ENCODE measurements at regions not wholly inside any gene's neighbourhood (a gene's known extent, or its start where the extent isn't known, plus 50 kb on each side); places are given as distances from the start of the nearest gene placed in this dataset.

DNA sequence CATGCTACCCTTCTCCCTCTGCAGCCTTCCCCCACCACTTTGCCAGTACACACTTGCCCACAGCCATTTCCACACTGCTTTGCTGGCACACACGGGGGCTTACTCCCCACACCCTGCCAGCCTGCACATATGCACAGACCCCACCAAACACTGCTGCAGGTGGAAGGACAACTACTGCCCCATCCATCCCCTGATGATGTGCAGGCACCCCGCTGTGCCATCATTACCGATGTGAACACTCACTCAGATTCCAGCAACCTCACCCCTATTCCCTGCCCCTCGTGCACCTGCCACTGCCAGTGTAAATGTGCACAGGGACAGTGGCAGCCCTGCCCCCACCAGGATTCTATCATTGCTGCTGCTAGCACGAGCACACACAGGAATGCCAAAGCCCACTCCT lies 1400.8 kb upstream of the DDX18 start:
- TF ChIP-seq, protein P1, sequence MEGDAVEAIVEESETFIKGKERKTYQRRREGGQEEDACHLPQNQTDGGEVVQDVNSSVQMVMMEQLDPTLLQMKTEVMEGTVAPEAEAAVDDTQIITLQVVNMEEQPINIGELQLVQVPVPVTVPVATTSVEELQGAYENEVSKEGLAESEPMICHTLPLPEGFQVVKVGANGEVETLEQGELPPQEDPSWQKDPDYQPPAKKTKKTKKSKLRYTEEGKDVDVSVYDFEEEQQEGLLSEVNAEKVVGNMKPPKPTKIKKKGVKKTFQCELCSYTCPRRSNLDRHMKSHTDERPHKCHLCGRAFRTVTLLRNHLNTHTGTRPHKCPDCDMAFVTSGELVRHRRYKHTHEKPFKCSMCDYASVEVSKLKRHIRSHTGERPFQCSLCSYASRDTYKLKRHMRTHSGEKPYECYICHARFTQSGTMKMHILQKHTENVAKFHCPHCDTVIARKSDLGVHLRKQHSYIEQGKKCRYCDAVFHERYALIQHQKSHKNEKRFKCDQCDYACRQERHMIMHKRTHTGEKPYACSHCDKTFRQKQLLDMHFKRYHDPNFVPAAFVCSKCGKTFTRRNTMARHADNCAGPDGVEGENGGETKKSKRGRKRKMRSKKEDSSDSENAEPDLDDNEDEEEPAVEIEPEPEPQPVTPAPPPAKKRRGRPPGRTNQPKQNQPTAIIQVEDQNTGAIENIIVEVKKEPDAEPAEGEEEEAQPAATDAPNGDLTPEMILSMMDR (IDR thresholded peaks at IDR 0.05; ENCODE audit: control extremely low read depth, extremely low read depth, low read depth, missing control alignments) = no peak
- POLR2A ChIA-PET = no interaction called here
- CTCF ChIA-PET = no interaction called here
- no peak for DNase-seq (ENCODE audit: extremely low spot score)

- ChIA-PET CTCF (no interaction called here), POLR2A (no interaction called here)
These were observed 1397.6 kb upstream of the DDX18 start for GRCh38 chr2:116416731-116417377.

GRCh38 chr2:116435648-116436047 lies 1378.8 kb upstream of the DDX18 start:
- DNase-seq (ENCODE audit: extremely low spot score) = no peak
- TF ChIP-seq, protein P1 (IDR thresholded peaks at IDR 0.05; ENCODE audit: control extremely low read depth, extremely low read depth, low read depth, missing control alignments) = no peak
- CTCF ChIA-PET = no interaction called here
- POLR2A ChIA-PET = no interaction called here

More at GRCh38 chr2:116416731-116417377, 1397.6 kb upstream of the DDX18 start:
- no peak for DNase-seq (ENCODE audit: extremely low spot score)
- TF ChIP-seq, protein P1 (IDR thresholded peaks at IDR 0.05; ENCODE audit: control extremely low read depth, extremely low read depth, low read depth, missing control alignments) = no peak

DNA sequence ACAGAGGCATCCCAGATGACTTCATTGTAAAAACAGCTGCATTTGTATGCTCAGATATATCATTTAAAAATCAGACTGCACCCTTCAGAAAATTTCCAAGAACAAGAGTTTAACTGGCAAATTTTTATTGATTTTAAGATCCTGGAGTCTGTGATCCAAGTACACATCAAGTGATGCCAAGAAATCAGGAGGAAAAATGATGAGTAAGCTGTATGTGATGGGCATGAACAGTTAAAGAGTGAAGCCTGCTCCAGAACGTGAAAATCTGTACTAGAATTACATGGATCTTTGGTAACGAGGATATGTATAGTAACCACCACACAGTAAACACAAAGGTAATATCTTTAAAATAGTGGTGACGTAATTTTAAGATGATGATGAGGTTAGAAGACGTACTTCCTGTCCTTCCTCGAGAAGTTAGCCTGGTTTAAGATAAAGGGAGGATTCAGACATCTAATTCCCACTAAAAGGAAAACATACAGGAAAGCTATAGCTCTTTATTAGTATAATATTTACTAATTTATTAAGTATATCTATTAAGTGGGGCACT lies 1374.3 kb upstream of the DDX18 start:
- ChIA-PET CTCF (no interaction called here), POLR2A (no interaction called here)
- DNase-seq (ENCODE audit: extremely low spot score) = no peak
- TF ChIP-seq, protein P1 (IDR thresholded peaks at IDR 0.05; ENCODE audit: control extremely low read depth, extremely low read depth, low read depth, missing control alignments) = no peak

DNA sequence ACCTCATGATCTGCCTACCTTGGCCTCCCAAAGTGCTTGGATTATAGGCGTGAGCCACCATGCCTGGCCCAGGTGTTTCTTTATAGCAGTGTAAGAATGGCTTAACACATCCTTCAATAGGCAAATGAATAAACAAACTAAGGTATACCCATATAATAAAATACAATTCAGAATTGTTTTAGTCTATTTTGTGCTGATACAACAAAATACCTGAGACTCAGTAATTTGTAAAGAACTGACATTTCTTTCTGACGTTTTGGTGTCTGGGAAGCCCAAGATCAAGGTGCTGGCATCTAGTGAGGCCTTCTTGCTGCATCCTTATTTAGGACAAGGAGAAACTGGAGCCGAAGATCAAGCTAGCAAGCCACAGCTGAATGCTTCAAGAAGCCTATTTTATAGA lies 1372.1 kb upstream of the DDX18 start:
- no peak for DNase-seq (ENCODE audit: extremely low spot score)
- POLR2A ChIA-PET = no interaction called here
- CTCF ChIA-PET = no interaction called here
- TF ChIP-seq, protein P1 (IDR thresholded peaks at IDR 0.05; ENCODE audit: control extremely low read depth, extremely low read depth, low read depth, missing control alignments) = no peak

- CTCF ChIA-PET = no interaction called here
- TF ChIP-seq, protein P1 (IDR thresholded peaks at IDR 0.05; ENCODE audit: control extremely low read depth, extremely low read depth, low read depth, missing control alignments) = no peak
- POLR2A ChIA-PET = no interaction called here
- no peak for DNase-seq (ENCODE audit: extremely low spot score)
These were observed 1370.1 kb upstream of the DDX18 start for GRCh38 chr2:116444256-116444872.
